ENCODE measurements at regions not wholly inside any gene's neighbourhood (a gene's known extent, or its start where the extent isn't known, plus 50 kb on each side); places are given as distances from the start of the nearest gene placed in this dataset.

GRCh38 chr18:1036926-1037325 lies 132.3 kb downstream of the ADCYAP1 start:
- no peaks in the 10 kb centered on the region for H3K9me3 ChIP-seq (ENCODE audit: control insufficient read depth in 1 of 2, insufficient read depth in 1 of 2, low read depth in 1 of 2, low read length in 2 of 2)
- H3K9me2 ChIP-seq (ENCODE audit: insufficient read depth) = no peaks in the 10 kb centered on the region
- BruUV-seq (replicated peaks) = no TSS peak
- intact Hi-C loops (cut with micrococcal nuclease) = no loop called here
- ChIA-PET POLR2A (no interaction called here), CTCF (no interaction called here), RAD21 (ENCODE audit: low non-redundant PET in 1 of 2, low total read pairs in 2 of 2, uncharacterized antibody in 2 of 2, unreplicated experiment in 2 of 2) (no interaction called here)
- no peaks in the 10 kb centered on the region for H3K4me1 ChIP-seq (ENCODE audit: control insufficient read depth in 1 of 2, insufficient read depth in 2 of 2, low read length in 2 of 2)
- H3K4me3 ChIP-seq (replicated peaks in 1 of 2; ENCODE audit: low read depth in 1 of 2, low read length in 2 of 2) = no peak overlapping the region
- no peak overlapping the region for H3K4me2 ChIP-seq (ENCODE audit: low read length)
- no peaks in the 10 kb centered on the region for H3K27me3 ChIP-seq (ENCODE audit: insufficient read depth, low read length)
- ATAC-seq = no peak
- H4K20me1 ChIP-seq (ENCODE audit: insufficient read depth) = no peaks in the 10 kb centered on the region
- no peak for TF ChIP-seq ELF1 (IDR thresholded peaks at IDR 0.05; ENCODE audit: borderline replicate concordance, low read depth)
- no peaks in the 10 kb centered on the region for H3K36me3 ChIP-seq (ENCODE audit: control insufficient read depth in 1 of 2, insufficient read depth in 2 of 2, low read length in 2 of 2)
- DNase-seq (ENCODE audit: low read depth, low spot score) = no peak
- H2AFZ ChIP-seq (ENCODE audit: low read depth, low read length, poor library complexity, severe bottlenecking) = no peak overlapping the region
- H3K79me2 ChIP-seq (ENCODE audit: insufficient read depth, low read length) = no peaks in the 10 kb centered on the region
- H3K27ac ChIP-seq (ENCODE audit: low read depth, low read length) = no peak overlapping the region
- no peak overlapping the region for H3K9ac ChIP-seq (ENCODE audit: low read length)

- no peak for TF ChIP-seq ELF1 (IDR thresholded peaks at IDR 0.05; ENCODE audit: borderline replicate concordance, low read depth)
- no peak for TF ChIP-seq YY1 (IDR thresholded peaks at IDR 0.05; ENCODE audit: extremely low read depth, insufficient replicate concordance, low read depth, low read length)
- no peak for TF ChIP-seq JUND (IDR thresholded peaks at IDR 0.05)
- BruUV-seq (replicated peaks) = no TSS peak
- CTCF ChIA-PET = no interaction called here
- POLR2A ChIA-PET = no interaction called here
- Histone ChIP-seq H3K27me3 (ENCODE audit: insufficient read depth, low read length) (no peaks in the 10 kb centered on the region), H3K4me3 (replicated peaks in 1 of 2; ENCODE audit: low read depth in 1 of 2, low read length in 2 of 2) (no peak overlapping the region), H3K79me2 (ENCODE audit: insufficient read depth, low read length) (no peaks in the 10 kb centered on the region), H3K27ac (ENCODE audit: low read depth, low read length) (no peak overlapping the region), H3K9ac (ENCODE audit: low read length) (no peak overlapping the region), H2AFZ (ENCODE audit: low read depth, low read length, poor library complexity, severe bottlenecking) (no peak overlapping the region), H3K36me3 (ENCODE audit: control insufficient read depth in 1 of 2, insufficient read depth in 2 of 2, low read length in 2 of 2) (no peaks in the 10 kb centered on the region), H3K9me2 (ENCODE audit: insufficient read depth) (no peaks in the 10 kb centered on the region), H3K4me1 (ENCODE audit: control insufficient read depth in 1 of 2, insufficient read depth in 2 of 2, low read length in 2 of 2) (no peaks in the 10 kb centered on the region), H3K9me3 (ENCODE audit: control insufficient read depth in 1 of 2, insufficient read depth in 1 of 2, low read depth in 1 of 2, low read length in 2 of 2) (no peaks in the 10 kb centered on the region), H3K4me2 (ENCODE audit: low read length) (no peak overlapping the region), H4K20me1 (ENCODE audit: insufficient read depth) (no peaks in the 10 kb centered on the region)
- RAD21 ChIA-PET (ENCODE audit: low non-redundant PET in 1 of 2, low total read pairs in 2 of 2, uncharacterized antibody in 2 of 2, unreplicated experiment in 2 of 2) = no interaction called here
- DNase-seq (ENCODE audit: low read depth, low spot score) (no peak), ATAC-seq (no peak)
- intact Hi-C loops (cut with micrococcal nuclease) = no loop called here
Measured at GRCh38 chr18:1037776-1038175, 133.1 kb downstream of the ADCYAP1 start.

GRCh38 chr18:1039421-1039820 lies 134.8 kb downstream of the ADCYAP1 start:
- no peak overlapping the region for H3K9ac ChIP-seq (ENCODE audit: low read length)
- no peaks in the 10 kb centered on the region for H4K20me1 ChIP-seq (ENCODE audit: insufficient read depth)
- BruUV-seq (replicated peaks) = no TSS peak
- ChIA-PET RAD21 (ENCODE audit: low non-redundant PET in 1 of 2, low total read pairs in 2 of 2, uncharacterized antibody in 2 of 2, unreplicated experiment in 2 of 2) (no interaction called here), POLR2A (no interaction called here), CTCF (interaction anchor here (0.6 kb wide), 1 partner anchor 254 kb away, joined by 3 read pairs; no protein-coding TSS in a partner anchor)
- H3K27ac ChIP-seq (ENCODE audit: low read depth, low read length) = no peak overlapping the region
- intact Hi-C loops (cut with micrococcal nuclease) = no loop called here
- DNase-seq (ENCODE audit: low read depth, low spot score) (no peak), ATAC-seq (no peak)
- no peaks in the 10 kb centered on the region for H3K4me1 ChIP-seq (ENCODE audit: control insufficient read depth in 1 of 2, insufficient read depth in 2 of 2, low read length in 2 of 2)
- no peaks in the 10 kb centered on the region for H3K9me2 ChIP-seq (ENCODE audit: insufficient read depth)
- no peaks in the 10 kb centered on the region for H3K27me3 ChIP-seq (ENCODE audit: insufficient read depth, low read length)
- H3K4me2 ChIP-seq (ENCODE audit: low read length) = no peak overlapping the region
- no peak overlapping the region for H3K4me3 ChIP-seq (replicated peaks in 1 of 2; ENCODE audit: low read depth in 1 of 2, low read length in 2 of 2)
- H3K9me3 ChIP-seq (ENCODE audit: control insufficient read depth in 1 of 2, insufficient read depth in 1 of 2, low read depth in 1 of 2, low read length in 2 of 2) = no peaks in the 10 kb centered on the region
- no peaks in the 10 kb centered on the region for H3K36me3 ChIP-seq (ENCODE audit: control insufficient read depth in 1 of 2, insufficient read depth in 2 of 2, low read length in 2 of 2)
- no peak overlapping the region for H2AFZ ChIP-seq (ENCODE audit: low read depth, low read length, poor library complexity, severe bottlenecking)
- H3K79me2 ChIP-seq (ENCODE audit: insufficient read depth, low read length) = no peaks in the 10 kb centered on the region
- TF ChIP-seq ATF3 (IDR thresholded peaks at IDR 0.05) (no peak), CBX3 (IDR thresholded peaks at IDR 0.05; ENCODE audit: low read depth) (no peak), EGR1 (IDR thresholded peaks at IDR 0.05; ENCODE audit: low read depth) (no peak), ELF1 (IDR thresholded peaks at IDR 0.05; ENCODE audit: borderline replicate concordance, low read depth) (no peak), REST (IDR thresholded peaks at IDR 0.05; ENCODE audit: low read depth) (no peak), MAX (IDR thresholded peaks at IDR 0.05) (no peak), POLR2A (IDR thresholded peaks at IDR 0.05; ENCODE audit: borderline replicate concordance, extremely low read depth, insufficient read depth, insufficient read length) (no peak), JUND (IDR thresholded peaks at IDR 0.05) (no peak), CEBPB (IDR thresholded peaks at IDR 0.05; ENCODE audit: low read depth) (no peak), EZH2 (IDR thresholded peaks at IDR 0.05) (no peak), SRF (IDR thresholded peaks at IDR 0.05; ENCODE audit: low read depth) (no peak), SIN3A (IDR thresholded peaks at IDR 0.05; ENCODE audit: low read depth) (no peak)
